LHCN-M2 (cell line): ENCODE measurements at regions not wholly inside any gene's neighbourhood (a gene's known extent, or its start where the extent isn't known, plus 50 kb on each side); places are given as distances from the start of the nearest gene placed in this dataset.

Experiments used
- DNase-seq: peaks from one replicate; pipeline ENCODE4 v3.0.0-alpha.2; 2012; ENCODE audit warnings: low read depth

- DNase-seq, result no peak
Observed at GRCh38 chr3:180531303-180532278, 70.4 kb upstream of the TTC14 start.

DNA sequence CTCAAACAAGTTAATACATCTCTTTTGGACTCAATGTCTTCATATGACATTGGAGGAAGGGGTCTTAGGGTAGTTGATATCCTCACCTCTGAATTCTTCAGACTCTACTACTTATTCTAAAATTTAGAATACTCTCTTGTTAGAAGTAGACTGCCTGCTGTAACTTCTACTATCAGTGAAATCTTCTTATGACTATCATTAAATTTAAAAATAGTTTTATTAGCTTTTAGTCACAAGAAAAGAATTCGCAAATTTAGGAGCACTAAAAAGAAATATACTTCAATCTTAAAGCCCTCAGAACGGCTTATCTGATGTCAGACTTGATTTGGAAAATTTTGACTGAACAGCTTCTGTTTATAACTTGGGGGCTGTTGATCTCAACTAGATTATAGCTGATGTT lies 67.1 kb upstream of the TTC14 start:
- DNase-seq, result no peak

DNA sequence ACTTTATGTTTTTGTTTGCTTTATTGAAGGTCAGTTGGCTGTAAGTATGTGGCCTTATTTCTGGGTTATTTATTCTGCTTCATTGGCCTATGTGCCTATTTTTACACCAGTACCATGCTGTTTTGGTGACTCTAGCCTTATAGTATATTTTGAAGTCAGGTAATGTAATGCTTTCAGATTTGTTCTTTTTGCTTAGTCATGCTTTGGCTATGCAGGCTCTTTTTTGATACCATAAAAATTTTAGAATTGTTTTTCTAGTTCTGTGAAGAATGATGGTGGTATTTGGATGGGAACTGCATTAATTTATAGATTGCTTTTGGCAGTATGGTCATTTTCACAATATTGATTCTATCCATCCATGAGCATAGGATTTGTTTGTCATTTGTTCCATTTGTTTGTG lies 63.5 kb upstream of the TTC14 start:
- DNase-seq, result no peak

- no peak for DNase-seq
Observed at GRCh38 chr3:180543877-180544276, 58.1 kb upstream of the TTC14 start.

DNA sequence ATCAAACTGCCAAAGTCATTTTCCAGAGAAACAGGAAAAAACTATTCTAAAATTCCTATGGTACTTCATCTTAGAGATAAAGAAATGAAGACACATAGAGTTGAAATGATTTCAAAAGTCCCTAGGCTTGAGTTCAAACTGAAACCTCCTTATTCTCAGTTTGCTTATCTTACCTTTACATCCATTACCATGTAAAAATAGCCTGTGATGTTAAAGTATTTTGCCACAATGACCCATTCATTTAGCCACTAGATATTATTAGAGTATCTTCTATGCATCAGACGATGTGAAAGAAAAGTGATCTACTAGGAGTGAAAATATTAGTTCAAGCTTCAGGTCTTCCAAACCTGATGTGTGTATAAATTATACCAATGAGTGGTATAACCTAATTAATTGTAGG lies 55.1 kb upstream of the TTC14 start:
- DNase-seq, result no peak

GRCh38 chr3:180548050-180548449 lies 53.9 kb upstream of the TTC14 start:
- no peak for DNase-seq
